ENCODE measurements at regions not wholly inside any gene's neighbourhood (a gene's known extent, or its start where the extent isn't known, plus 50 kb on each side); places are given as distances from the start of the nearest gene placed in this dataset.

- no peak for TF ChIP-seq ZBTB7A (IDR thresholded peaks at IDR 0.05; ENCODE audit: low read depth)
- no peak for TF ChIP-seq CEBPB (IDR thresholded peaks at IDR 0.05)
- TF ChIP-seq TEAD4 (IDR thresholded peaks at IDR 0.05): no peak
- TF ChIP-seq EP300 (IDR thresholded peaks at IDR 0.05; ENCODE audit: borderline replicate concordance): no peak
Measured at GRCh38 chr1:213737398-213738035, 250.3 kb upstream of the PROX1 start.

All from Ishikawa (cell line).